ENCODE measurements at regions not wholly inside any gene's neighbourhood (a gene's known extent, or its start where the extent isn't known, plus 50 kb on each side); places are given as distances from the start of the nearest gene placed in this dataset.

DNA sequence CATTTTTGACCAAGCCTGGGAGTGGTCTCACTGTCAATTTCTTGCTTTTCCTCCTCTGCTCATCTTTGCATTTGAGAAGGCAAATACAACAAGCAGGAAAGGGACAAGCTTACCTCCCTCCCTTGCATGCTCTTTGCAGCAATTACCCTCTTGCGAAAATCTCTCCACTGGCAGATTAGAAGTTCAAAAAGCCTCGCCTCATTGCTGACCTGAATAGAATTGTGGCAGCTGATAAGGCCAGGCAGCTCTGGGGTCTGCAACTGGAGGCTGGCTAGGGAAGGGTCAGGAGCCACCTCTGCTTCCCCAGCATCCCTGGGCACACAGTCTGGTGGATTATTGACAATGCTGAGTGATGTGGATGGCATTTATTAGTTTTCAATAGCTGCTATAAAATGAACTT lies 362.3 kb upstream of the KIF2A start:
- H3K9me3 Mint-ChIP-seq = peaks cover 0 to 4% (median 0%) of the 10 kb centered on the region in 9 donors
- H3K36me3 Mint-ChIP-seq = no peaks in the 10 kb centered on the region

DNA sequence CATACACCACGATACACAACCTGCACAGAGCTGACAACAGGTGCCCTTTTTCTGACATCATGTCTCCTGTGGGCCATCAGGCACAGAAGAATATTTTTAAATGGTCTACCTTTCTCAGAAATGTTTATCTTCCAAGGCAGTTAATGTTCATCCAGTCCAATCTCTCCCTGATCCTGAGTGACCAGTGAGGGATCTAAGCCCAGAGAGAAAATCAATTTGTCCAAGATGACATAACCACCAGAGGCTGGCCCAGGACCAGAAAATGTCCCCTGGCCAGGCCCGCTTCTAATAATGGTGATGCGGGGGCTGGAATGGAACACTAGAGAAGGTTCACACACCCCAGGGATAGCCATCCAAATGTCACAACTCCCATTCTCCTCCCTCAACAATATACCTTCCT lies 357.9 kb upstream of the KIF2A start:
- Mint-ChIP-seq H3K36me3 (no peaks in the 10 kb centered on the region), H3K4me1 (peaks cover 0 to 1% (median 0%) of the 10 kb centered on the region in 4 donors), H3K9me3 (peaks cover 0 to 18% (median 0%) of the 10 kb centered on the region in 9 donors), H3K27ac (no peak overlapping the region), H3K27me3 (peaks cover 0 to 16% (median 2%) of the 10 kb centered on the region in 5 donors), H3K4me3 (no peak overlapping the region)
- no peak for DNase-seq
- POLR2A ChIA-PET = no interaction called here
- no peak for ATAC-seq

More for the DNA sequence above, 362.3 kb upstream of the KIF2A start:
- Mint-ChIP-seq H3K27ac (no peak overlapping the region), H3K4me3 (no peak overlapping the region), H3K27me3 (peaks cover 0 to 11% (median 1%) of the 10 kb centered on the region in 5 donors), H3K4me1 (peaks cover 0 to 1% (median 0%) of the 10 kb centered on the region in 4 donors)
- DNase-seq (no peak), ATAC-seq (no peak)
- POLR2A ChIA-PET = no interaction called here

DNA sequence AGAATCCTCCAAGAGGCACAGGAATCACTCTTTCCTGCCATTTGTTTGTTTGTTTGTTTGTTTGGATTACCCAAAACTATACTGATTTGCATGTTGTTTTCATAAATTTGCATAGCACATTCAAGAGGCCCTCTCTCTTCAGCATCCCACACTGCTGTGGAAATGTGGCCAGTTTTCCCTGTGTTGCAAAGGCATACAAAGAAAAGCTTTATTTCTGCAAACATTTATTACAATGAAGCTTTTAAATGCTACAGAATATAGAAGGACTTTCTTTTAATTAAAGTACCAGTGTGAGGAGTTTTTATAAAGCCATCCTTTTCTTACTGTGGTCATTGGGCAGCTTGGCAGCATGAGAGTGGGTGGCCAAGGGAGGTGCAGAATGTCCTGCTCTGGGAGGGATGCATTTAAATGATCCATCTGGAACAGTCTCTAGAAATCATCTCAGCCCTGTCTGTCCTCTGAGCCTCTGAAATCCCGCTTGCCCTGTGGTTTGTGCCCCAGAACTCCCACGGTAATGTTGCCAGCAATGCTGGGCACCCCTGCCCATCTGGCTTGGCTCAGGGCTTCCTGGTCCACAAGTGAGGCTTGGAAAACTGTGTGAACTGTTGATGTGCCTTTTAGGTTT lies 356.8 kb upstream of the KIF2A start:
- Mint-ChIP-seq H3K27ac (no peak overlapping the region), H3K27me3 (peaks cover 0 to 16% (median 2%) of the 10 kb centered on the region in 5 donors), H3K36me3 (no peaks in the 10 kb centered on the region), H3K9me3 (peaks cover 0 to 18% (median 0%) of the 10 kb centered on the region in 9 donors), H3K4me1 (peaks cover 0 to 1% (median 0%) of the 10 kb centered on the region in 4 donors), H3K4me3 (no peak overlapping the region)
- ATAC-seq (no peak), DNase-seq (no peak)
- POLR2A ChIA-PET = no interaction called here

DNA sequence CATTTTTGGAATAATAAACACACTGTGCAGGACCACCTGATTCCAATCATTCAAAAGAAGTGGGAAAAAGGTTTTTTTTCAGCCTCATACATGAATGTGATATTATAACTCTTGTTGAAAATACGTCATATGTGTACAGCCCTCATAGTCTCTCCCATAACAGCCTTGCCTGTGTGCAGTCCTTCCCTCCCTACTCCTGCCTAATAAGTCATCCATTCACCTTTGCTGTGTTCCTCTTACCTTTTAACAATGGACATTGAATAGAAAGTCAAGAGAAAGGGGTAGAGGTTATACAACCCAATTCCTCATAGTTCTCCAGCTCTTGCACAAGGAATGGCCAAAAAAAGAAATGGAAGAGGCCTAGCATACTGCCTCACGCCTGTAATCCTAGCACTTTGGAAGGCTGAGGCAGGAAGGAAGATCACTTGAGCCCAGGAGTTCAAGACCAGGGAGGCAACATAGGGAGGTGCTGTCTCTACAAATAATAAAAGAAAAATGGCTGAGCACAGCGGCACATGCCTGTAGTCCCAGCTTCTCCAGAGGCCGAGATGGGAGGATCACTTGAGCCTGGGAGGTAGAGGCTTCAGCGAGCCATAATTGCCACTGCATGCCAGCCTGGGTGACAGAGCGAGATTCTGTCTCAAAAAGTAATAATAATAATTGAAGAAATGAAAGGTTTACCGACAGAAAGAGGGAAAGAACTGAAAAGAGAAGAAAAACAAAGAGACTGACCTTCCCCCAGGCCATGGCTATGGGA lies 356.1 kb upstream of the KIF2A start:
- H3K4me1 Mint-ChIP-seq = peaks cover 0 to 1% (median 0%) of the 10 kb centered on the region in 4 donors
- peaks cover 0 to 16% (median 2%) of the 10 kb centered on the region in 5 donors for H3K27me3 Mint-ChIP-seq
- no peak for DNase-seq
- peaks cover 0 to 18% (median 0%) of the 10 kb centered on the region in 9 donors for H3K9me3 Mint-ChIP-seq
- ATAC-seq = no peak
- no peaks in the 10 kb centered on the region for H3K36me3 Mint-ChIP-seq
- H3K27ac Mint-ChIP-seq = no peak overlapping the region
- POLR2A ChIA-PET = no interaction called here
- H3K4me3 Mint-ChIP-seq = no peak overlapping the region

DNA sequence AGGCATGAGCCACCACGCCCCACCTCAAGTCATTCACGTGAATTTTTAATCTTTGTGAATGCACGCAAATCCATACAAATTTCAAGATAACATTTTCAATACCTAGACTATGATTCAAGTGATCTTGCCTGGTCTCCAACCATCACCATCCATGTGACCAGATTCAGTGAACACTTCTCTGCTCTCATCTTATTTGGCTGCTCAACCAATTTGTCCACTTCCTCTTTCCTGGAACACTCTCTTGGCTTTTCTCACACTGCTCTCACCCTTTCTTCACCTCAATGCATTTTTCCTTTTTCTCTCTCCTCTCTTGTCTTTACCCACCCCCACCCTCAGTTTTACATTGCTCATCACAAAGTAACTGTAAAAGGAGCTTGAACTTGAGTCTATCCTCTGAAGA lies 354.7 kb upstream of the KIF2A start:
- POLR2A ChIA-PET = no interaction called here
- no peak for ATAC-seq
- no peaks in the 10 kb centered on the region for H3K4me1 Mint-ChIP-seq
- peaks cover 0 to 18% (median 0%) of the 10 kb centered on the region in 9 donors for H3K9me3 Mint-ChIP-seq
- H3K27ac Mint-ChIP-seq = no peak overlapping the region
- no peaks in the 10 kb centered on the region for H3K36me3 Mint-ChIP-seq
- peaks cover 0 to 16% (median 2%) of the 10 kb centered on the region in 5 donors for H3K27me3 Mint-ChIP-seq
- DNase-seq = no peak
- no peak overlapping the region for H3K4me3 Mint-ChIP-seq

DNA sequence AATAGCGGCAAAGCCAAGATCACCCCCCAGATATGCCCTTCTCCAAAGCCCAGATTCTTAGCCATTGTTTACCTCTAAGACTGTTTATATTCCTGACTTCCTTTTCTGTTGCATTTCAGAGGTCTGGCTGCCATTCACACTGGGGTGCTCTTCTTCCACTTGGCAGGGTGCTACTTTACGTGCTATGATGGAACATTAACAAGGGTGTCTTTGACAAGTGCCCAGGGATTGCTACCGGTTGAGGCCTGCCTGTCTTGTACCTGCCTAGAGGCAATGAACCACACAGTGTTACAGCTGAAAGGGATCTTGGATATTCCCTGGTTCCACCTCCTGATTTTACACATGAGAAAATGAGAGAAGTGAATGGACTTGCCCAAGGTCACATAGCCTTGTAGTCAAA lies 352.1 kb upstream of the KIF2A start:
- peaks cover 0 to 12% (median 2%) of the 10 kb centered on the region in 5 donors for H3K27me3 Mint-ChIP-seq
- no peak overlapping the region for H3K4me3 Mint-ChIP-seq
- H3K36me3 Mint-ChIP-seq = no peaks in the 10 kb centered on the region
- POLR2A ChIA-PET = no interaction called here
- H3K4me1 Mint-ChIP-seq = no peaks in the 10 kb centered on the region
- peaks cover 0 to 21% (median 0%) of the 10 kb centered on the region in 9 donors for H3K9me3 Mint-ChIP-seq
- DNase-seq = no peak
- H3K27ac Mint-ChIP-seq = no peak overlapping the region
- no peak for ATAC-seq

DNA sequence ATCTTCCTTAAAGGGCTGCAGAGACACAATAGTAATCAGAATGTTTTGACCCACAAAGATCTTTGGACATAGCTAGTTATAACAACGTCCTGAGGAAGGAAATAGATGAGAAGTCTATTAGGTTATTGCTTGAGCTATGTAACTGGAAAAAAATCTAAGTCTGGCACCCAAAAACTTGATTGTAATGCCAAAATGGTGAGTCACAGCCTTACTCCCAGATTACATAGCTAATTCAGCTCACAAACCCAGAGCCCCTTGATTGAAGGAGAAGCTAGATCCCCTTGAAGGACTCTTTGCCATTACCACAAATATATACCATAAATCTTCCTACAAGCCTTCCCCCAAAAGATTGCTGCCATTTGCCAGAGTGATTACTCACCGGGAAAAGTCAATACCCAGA lies 341.8 kb upstream of the KIF2A start:
- Mint-ChIP-seq H3K27me3 (peaks cover 0 to 7% (median 2%) of the 10 kb centered on the region in 5 donors), H3K9me3 (peaks cover 0 to 17% (median 0%) of the 10 kb centered on the region in 9 donors), H3K27ac (no peak overlapping the region), H3K36me3 (no peaks in the 10 kb centered on the region), H3K4me1 (no peaks in the 10 kb centered on the region), H3K4me3 (no peak overlapping the region)
- ATAC-seq = no peak
- DNase-seq = no peak
- POLR2A ChIA-PET = no interaction called here

DNA sequence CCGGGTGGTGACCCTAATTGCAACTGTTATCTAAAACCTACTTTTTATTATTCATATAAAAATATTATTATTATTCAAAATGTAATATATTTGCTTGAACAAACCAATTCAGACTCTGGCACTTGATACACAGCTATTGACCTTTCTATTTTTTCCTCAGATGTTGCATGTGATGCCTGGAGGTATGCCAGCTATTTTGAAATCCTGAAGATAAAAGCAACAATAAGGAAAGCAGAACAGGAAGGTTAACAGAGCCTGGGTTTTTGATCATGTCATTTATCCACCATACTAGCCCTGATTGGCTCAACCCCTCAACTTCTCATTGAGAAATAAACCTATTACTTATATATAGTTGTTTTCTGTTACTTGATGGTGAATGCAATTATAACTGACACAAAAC lies 340.9 kb upstream of the KIF2A start:
- no peaks in the 10 kb centered on the region for H3K4me1 Mint-ChIP-seq
- ATAC-seq = no peak
- POLR2A ChIA-PET = no interaction called here

DNA sequence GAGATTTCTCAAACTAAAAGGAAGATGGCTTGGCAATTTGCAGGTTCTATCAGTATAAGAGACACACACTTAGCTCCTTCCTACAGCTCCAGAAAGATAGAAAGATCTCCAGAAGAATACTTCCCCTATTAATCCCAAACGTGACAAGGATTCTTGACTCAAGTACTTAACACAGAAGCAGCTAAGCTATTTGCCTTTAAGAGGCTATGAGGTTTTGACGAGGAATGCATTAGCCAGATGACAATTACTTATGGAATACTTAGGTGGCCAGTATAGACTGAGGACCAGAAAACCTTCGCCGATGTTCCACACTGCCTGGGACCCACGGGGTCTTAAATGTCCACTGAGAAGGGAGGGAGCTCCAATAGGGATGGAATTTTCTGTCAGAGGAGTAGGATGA lies 340.5 kb upstream of the KIF2A start:
- Mint-ChIP-seq H3K9me3 (peaks cover 0 to 5% (median 0%) of the 10 kb centered on the region in 9 donors), H3K4me3 (no peak overlapping the region), H3K4me1 (no peaks in the 10 kb centered on the region), H3K36me3 (no peaks in the 10 kb centered on the region), H3K27ac (no peak overlapping the region), H3K27me3 (peaks cover 0 to 7% (median 4%) of the 10 kb centered on the region in 5 donors)
- no peak for DNase-seq
- no peak for ATAC-seq
- POLR2A ChIA-PET = no interaction called here

More for the DNA sequence above, 340.9 kb upstream of the KIF2A start:
- H3K9me3 Mint-ChIP-seq = peaks cover 0 to 9% (median 0%) of the 10 kb centered on the region in 9 donors
- peaks cover 0 to 6% (median 4%) of the 10 kb centered on the region in 5 donors for H3K27me3 Mint-ChIP-seq
- H3K4me3 Mint-ChIP-seq = no peak overlapping the region
- H3K27ac Mint-ChIP-seq = no peak overlapping the region
- no peaks in the 10 kb centered on the region for H3K36me3 Mint-ChIP-seq
- no peak for DNase-seq

DNA sequence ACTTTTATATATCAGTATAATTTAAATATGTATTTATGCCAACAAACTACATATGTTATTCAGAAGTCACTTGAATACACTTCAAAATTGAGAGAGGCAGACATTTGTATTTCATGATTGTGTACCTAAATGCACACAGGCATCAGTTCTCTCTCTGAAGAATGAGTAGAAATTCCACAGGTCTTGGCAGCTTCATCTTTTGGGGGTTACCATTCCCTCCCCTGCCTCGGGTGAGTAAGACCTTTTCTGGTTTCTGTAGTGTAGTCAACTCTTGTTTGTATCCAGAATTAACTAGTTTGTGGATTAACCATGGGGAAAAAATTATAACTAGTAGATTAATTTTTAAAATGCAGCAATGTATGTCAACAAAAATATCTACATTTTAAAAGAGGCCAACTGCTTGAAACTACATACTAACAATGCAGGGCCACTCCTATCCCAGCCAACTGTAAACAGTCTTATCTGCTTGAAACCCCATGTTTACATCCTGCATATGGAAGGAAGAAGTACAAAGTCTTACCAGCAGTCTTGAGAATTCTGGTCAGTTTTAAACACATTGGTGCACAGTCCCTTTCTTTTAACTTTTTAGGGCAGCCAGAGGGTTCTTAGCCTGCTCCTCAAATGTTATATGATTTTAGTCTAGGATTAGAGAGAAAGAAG lies 339.6 kb upstream of the KIF2A start:
- Mint-ChIP-seq H3K9me3 (peaks cover 0 to 3% (median 0%) of the 10 kb centered on the region in 9 donors), H3K27me3 (peaks cover 0 to 7% (median 6%) of the 10 kb centered on the region in 5 donors), H3K4me1 (no peaks in the 10 kb centered on the region), H3K4me3 (no peak overlapping the region), H3K36me3 (no peaks in the 10 kb centered on the region), H3K27ac (no peak overlapping the region)
- no peak for ATAC-seq
- DNase-seq = no peak
- POLR2A ChIA-PET = no interaction called here

DNA sequence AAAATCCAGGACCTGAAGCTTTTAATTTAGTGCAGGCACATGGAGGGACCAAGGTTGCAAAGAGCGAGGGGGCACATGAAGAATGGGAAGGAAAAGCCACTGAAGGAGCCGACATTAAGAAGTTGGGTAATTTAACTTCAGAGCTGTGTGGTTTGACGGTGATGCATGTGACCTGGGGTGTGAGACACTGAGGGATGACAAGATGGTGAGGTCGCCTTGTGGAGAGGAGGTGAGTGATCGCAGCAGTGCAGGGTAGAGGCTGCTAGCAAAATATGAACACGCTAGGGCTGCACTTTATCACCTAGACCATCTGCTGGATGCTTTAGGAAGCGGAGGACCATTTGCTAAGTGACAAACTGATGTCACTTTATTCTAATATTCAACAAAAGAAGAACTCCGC lies 339.0 kb upstream of the KIF2A start:
- POLR2A ChIA-PET = no interaction called here
- Mint-ChIP-seq H3K4me3 (no peak overlapping the region), H3K9me3 (no peaks in the 10 kb centered on the region), H3K4me1 (no peaks in the 10 kb centered on the region), H3K27ac (no peak overlapping the region), H3K27me3 (peaks cover 0 to 12% (median 3%) of the 10 kb centered on the region in 5 donors), H3K36me3 (no peaks in the 10 kb centered on the region)
- no peak for ATAC-seq
- no peak for DNase-seq

DNA sequence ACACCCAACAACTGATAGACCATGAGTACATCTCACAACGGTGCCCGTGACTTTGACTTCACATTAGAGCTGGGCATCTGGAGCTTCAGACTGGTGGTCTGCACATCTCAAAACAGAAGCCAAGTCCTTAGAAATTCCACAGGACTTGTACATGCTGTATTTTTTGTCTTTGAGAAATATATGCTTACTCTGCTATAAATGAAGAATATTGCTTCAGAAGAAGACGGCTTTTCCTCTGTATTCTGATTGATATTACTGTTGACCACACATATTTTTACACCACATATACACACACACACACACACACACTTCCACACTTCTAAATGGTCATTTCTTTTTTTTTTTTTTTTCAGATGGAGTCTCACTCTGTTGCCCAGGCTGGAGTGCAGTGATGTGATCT lies 338.3 kb upstream of the KIF2A start:
- H3K27me3 Mint-ChIP-seq = peaks cover 0 to 14% (median 3%) of the 10 kb centered on the region in 5 donors
- no peak for ATAC-seq
- no peak overlapping the region for H3K4me3 Mint-ChIP-seq
- H3K9me3 Mint-ChIP-seq = no peaks in the 10 kb centered on the region
- DNase-seq = no peak
- H3K27ac Mint-ChIP-seq = no peak overlapping the region
- H3K4me1 Mint-ChIP-seq = no peaks in the 10 kb centered on the region
- POLR2A ChIA-PET = no interaction called here
- H3K36me3 Mint-ChIP-seq = no peaks in the 10 kb centered on the region

DNA sequence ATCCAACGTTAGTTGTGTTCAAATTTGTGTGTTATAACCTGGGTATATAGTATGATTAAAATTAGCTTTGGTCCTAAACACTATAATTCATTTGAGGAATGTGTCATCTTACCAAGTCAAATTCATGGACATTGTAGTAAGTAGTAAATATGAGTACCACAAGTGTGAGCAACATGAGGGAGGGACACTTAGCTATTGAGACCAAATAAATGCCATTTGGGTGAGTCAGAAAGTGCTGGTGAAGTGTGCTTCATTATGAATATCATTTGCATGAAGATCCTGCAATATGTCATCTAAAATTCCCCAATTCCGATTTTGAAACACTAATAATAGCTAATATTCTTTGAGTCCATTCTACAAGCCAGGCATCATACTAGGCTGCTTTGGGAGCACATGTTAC lies 336.7 kb upstream of the KIF2A start:
- no peak for ATAC-seq
- no peak for DNase-seq
- H3K4me1 Mint-ChIP-seq = no peaks in the 10 kb centered on the region
- H3K4me3 Mint-ChIP-seq = no peak overlapping the region
- H3K27me3 Mint-ChIP-seq = peaks cover 0 to 14% (median 5%) of the 10 kb centered on the region in 5 donors
- H3K27ac Mint-ChIP-seq = no peak overlapping the region
- H3K9me3 Mint-ChIP-seq = no peaks in the 10 kb centered on the region
- no peaks in the 10 kb centered on the region for H3K36me3 Mint-ChIP-seq
- POLR2A ChIA-PET = no interaction called here

Data from naive thymus-derived CD8-positive, alpha-beta T cell (primary cell).